ENCODE measurements at regions not wholly inside any gene's neighbourhood (a gene's known extent, or its start where the extent isn't known, plus 50 kb on each side); places are given as distances from the start of the nearest gene placed in this dataset.
A peak's percentile ranks its signal among the peaks of the same experiment; 100 is the strongest.
"Not testable (repeated sequence)": the region's sequence is repeated elsewhere in the genome, so short reads cannot be mapped to it uniquely, and the experiment has no call there.

DNA sequence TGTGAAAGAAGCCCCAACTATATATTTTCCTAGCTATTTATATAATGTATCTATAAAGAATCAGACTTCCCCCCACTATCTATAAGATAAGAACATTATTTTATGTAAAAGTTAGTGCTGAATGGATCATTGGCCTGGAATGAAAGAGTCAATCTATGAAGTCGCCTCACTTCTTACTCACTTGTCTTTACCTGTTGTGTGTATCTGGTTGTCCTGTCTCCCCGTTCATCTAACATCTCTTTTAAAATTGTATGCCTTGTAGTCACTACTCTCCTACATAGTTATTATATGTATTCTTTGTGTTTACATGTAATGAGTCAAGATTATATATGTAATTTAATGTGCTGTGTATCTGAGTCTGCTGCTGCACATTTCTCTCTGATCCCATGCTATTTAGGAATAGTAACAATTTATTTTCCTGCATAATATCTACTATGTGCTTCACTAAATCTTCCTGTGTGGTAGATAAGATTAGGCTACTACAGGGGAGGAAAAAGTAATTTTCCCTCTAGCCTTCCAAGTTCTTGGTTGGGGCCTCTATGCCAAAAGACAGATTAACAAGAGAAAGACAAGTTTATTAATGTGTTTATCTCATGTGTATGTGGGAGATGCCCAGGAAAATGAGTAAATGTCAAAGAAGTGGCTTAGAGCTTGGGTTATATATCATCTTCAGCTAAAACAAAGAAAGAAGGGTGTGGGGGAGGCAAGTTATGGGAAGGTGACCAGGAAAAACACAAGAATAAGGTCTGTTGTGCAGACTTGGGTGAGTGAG, 77.6 kb upstream of the FRMPD4 start:
- intact Hi-C loops (cut with DNase I) = no loop called here
- no peaks in the 10 kb centered on the region for H3K36me3 ChIP-seq
- H3K4me3 ChIP-seq = no peak overlapping the region
- WGBS, 2 donors = 71 to 89% methylated on average over 2 of the region's 2 CpGs
- no peak overlapping the region for H3K27ac ChIP-seq
- H3K9me3 ChIP-seq = no peaks in the 10 kb centered on the region
- H3K27me3 ChIP-seq = no peaks in the 10 kb centered on the region
- no peak for DNase-seq
- TF ChIP-seq, protein P1, sequence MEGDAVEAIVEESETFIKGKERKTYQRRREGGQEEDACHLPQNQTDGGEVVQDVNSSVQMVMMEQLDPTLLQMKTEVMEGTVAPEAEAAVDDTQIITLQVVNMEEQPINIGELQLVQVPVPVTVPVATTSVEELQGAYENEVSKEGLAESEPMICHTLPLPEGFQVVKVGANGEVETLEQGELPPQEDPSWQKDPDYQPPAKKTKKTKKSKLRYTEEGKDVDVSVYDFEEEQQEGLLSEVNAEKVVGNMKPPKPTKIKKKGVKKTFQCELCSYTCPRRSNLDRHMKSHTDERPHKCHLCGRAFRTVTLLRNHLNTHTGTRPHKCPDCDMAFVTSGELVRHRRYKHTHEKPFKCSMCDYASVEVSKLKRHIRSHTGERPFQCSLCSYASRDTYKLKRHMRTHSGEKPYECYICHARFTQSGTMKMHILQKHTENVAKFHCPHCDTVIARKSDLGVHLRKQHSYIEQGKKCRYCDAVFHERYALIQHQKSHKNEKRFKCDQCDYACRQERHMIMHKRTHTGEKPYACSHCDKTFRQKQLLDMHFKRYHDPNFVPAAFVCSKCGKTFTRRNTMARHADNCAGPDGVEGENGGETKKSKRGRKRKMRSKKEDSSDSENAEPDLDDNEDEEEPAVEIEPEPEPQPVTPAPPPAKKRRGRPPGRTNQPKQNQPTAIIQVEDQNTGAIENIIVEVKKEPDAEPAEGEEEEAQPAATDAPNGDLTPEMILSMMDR (IDR thresholded peaks at IDR 0.05) = no peak
- TF ChIP-seq POLR2A (IDR thresholded peaks at IDR 0.05) = no peak
- TF ChIP-seq EP300 (IDR thresholded peaks at IDR 0.05) = no peak
- no peak for TF ChIP-seq POLR2AphosphoS5 (IDR thresholded peaks at IDR 0.05)
- no peaks in the 10 kb centered on the region for H3K4me1 ChIP-seq

- no peaks in the 10 kb centered on the region for H3K36me3 ChIP-seq
- no peaks in the 10 kb centered on the region for H3K27me3 ChIP-seq
- no peaks in the 10 kb centered on the region for H3K9me3 ChIP-seq
- 29 to 33% methylated on average over 5 of the region's 5 CpGs for WGBS, 2 donors
- no peaks in the 10 kb centered on the region for H3K4me1 ChIP-seq
- H3K4me3 ChIP-seq = no peak overlapping the region
- DNase-seq = no peak
- no peak overlapping the region for H3K27ac ChIP-seq
- TF ChIP-seq, protein P1 (IDR thresholded peaks at IDR 0.05) = no peak
- TF ChIP-seq POLR2A (IDR thresholded peaks at IDR 0.05) (no peak), POLR2AphosphoS5 (IDR thresholded peaks at IDR 0.05) (no peak), EP300 (IDR thresholded peaks at IDR 0.05) (no peak)
- intact Hi-C loops (cut with DNase I) = no loop called here
These were observed 73.0 kb upstream of the FRMPD4 start for GRCh38 chrX:12065251-12065650.

GRCh38 chrX:12076046-12076445, 62.2 kb upstream of the FRMPD4 start:
- no peak for TF ChIP-seq POLR2AphosphoS5 (IDR thresholded peaks at IDR 0.05)
- Histone ChIP-seq H3K27ac (no peak overlapping the region), H3K4me1 (no peaks in the 10 kb centered on the region), H3K9me3 (no peaks in the 10 kb centered on the region), H3K36me3 (no peaks in the 10 kb centered on the region), H3K27me3 (no peaks in the 10 kb centered on the region), H3K4me3 (no peak overlapping the region)
- intact Hi-C loops (cut with DNase I) = no loop called here
- WGBS, 2 donors = 60 to 68% methylated on average over 5 of the region's 5 CpGs
- DNase-seq = no peak

DNA sequence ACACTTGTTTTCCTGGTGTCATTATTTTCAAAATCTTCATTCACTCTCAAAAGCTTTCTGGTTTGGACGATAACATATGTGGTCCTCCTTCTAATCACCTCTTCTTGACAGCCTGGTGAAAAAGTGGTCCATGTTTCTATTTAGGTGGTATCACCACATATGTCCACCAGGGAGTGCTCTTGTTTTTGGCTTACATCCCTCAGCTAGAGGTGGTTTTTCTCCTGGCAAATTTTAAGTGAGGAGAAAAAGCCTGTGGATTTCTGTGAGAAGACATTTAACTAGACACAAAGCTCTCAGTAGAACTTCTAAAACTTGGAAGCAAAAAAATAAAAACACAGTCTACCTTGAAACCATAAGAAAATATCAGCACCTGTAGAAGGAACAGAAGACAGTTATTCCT, 58.0 kb upstream of the FRMPD4 start:
- Histone ChIP-seq H3K27me3 (no peaks in the 10 kb centered on the region), H3K4me1 (no peaks in the 10 kb centered on the region), H3K9me3 (no peaks in the 10 kb centered on the region), H3K27ac (no peak overlapping the region), H3K4me3 (no peak overlapping the region), H3K36me3 (no peaks in the 10 kb centered on the region)
- no peak for DNase-seq
- intact Hi-C loops (cut with DNase I) = loop anchor here (2.0 to 10.0 kb wide), 4 partner anchors 365 to 692 kb away; no protein-coding TSS in a partner anchor
- WGBS, 2 donors = 4 to 13% methylated on average over 1 of the region's 1 CpG
- TF ChIP-seq, protein P1 (IDR thresholded peaks at IDR 0.05) = peak; percentile 24 to 41 (median 32)
- TF ChIP-seq POLR2A (IDR thresholded peaks at IDR 0.05) = no peak

DNA sequence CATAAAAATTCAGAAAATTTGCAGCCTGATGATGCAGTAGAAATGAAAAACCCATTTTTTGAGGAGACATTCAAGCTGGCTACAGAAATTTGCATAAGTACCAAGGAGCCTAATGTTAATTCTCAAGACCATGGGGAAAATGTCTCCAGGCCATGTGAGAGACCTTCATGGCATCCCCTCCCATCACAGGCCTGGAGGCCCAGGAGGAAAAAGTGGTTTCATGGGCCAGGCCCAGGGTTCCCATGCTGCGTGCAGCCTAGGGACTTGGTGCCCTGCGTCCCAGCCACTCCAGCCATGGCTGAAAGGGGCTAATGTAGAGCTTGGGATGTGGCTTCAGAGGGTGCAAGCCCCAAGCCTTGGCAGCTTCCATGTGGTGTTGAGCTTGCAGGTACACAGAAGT, 55.3 kb upstream of the FRMPD4 start:
- not testable (repeated sequence) for H3K9me3 ChIP-seq, DNase-seq, H3K27me3 ChIP-seq, H3K4me3 ChIP-seq, H3K36me3 ChIP-seq, H3K4me1 ChIP-seq, H3K27ac ChIP-seq
- WGBS, 2 donors = 87 to 93% methylated on average over 2 of the region's 2 CpGs
- intact Hi-C loops (cut with DNase I) = loop anchor here (5.0 to 10.0 kb wide), 3 partner anchors 362 to 689 kb away; no protein-coding TSS in a partner anchor

Small RNA genes lying in the stretch of these regions (small RNA-seq; reads per million reads assigned to genes)
- 0 reads per million in 3 donors for gene RF00019

Measured in sigmoid colon (tissue), 6 donors.